Naive thymus-derived CD4-positive, alpha-beta T cell (primary cell): ENCODE measurements at regions not wholly inside any gene's neighbourhood (a gene's known extent, or its start where the extent isn't known, plus 50 kb on each side); places are given as distances from the start of the nearest gene placed in this dataset.
"Not testable (repeated sequence)": the region's sequence is repeated elsewhere in the genome, so short reads cannot be mapped to it uniquely, and the experiment has no call there.

Source experiments
- ATAC-seq: fragments of 150-1000 bp; cut with Tn5 transposase; 2 replicates; pipeline ENCODE4 v1.10.0; 2021; ENCODE audit warnings: mild to moderate bottlenecking, moderate library complexity
- CTCF ChIA-PET: fragments of 350-600 bp; sonication (Branson Sonifier 250); formaldehyde crosslinking; loops from one replicate; lab custom pipeline; 2021; ENCODE audit warnings: antibody characterized with exemption; lab: Charles Lee
- POLR2A ChIA-PET: fragments of 350-600 bp; sonication (Branson Sonifier 250); formaldehyde crosslinking; loops from one replicate; lab custom pipeline; 2021; ENCODE audit warnings: antibody characterized with exemption, inconsistent platforms; lab: Charles Lee
- DNase-seq, 9 donors: peaks; one replicate each; pipeline versions ENCODE4 v3.0.0 to v3.0.0-alpha.2; 2020 to 2022; ENCODE audit warnings: mixed read lengths in 1 of 9
- H3K27ac ChIP-seq: one replicate; pipeline ENCODE4 v1.7.0; 2013; ENCODE audit warnings: mild to moderate bottlenecking, low read depth, low read length, moderate library complexity
- H3K27me3 ChIP-seq, 2 donors: one replicate each; pipeline ENCODE4 v1.7.0; 2013; ENCODE audit warnings: low read length in 2 of 2, mild to moderate bottlenecking in 2 of 2, moderate library complexity in 2 of 2; ENCODE audit not compliant: control insufficient read depth in 2 of 2, insufficient read depth in 2 of 2
- H3K36me3 ChIP-seq, 3 experiments: 1 replicate in 2 of 3; 2 replicates in 1 of 3; pipeline ENCODE4 v1.7.0; 2013; ENCODE audit warnings: low read length in 3 of 3, mild to moderate bottlenecking in 3 of 3, moderate library complexity in 1 of 3; ENCODE audit not compliant: insufficient read depth in 3 of 3, control insufficient read depth in 2 of 3
- H3K4me1 ChIP-seq, 2 donors: one replicate each; pipeline ENCODE4 v1.7.0; 2013; ENCODE audit warnings: low read length in 2 of 2, mild to moderate bottlenecking in 2 of 2, moderate library complexity in 1 of 2; ENCODE audit not compliant: control insufficient read depth in 2 of 2, insufficient read depth in 2 of 2
- H3K4me3 ChIP-seq: 2 replicates; pipeline ENCODE4 v1.7.0; 2013; ENCODE audit warnings: mild to moderate bottlenecking, low read length
- H3K9me3 ChIP-seq, 3 experiments: 1 replicate in 2 of 3; 2 replicates in 1 of 3; pipeline ENCODE4 v1.7.0; 2013; ENCODE audit warnings: low read length in 3 of 3; ENCODE audit not compliant: control insufficient read depth in 2 of 3
- H3K27ac Mint-ChIP-seq, 9 donors: one replicate each; pipeline ENCODE4 v1.8.0; 2020 to 2022; ENCODE audit warnings: mixed read lengths in 9 of 9, mild to moderate bottlenecking in 8 of 9, moderate library complexity in 5 of 9, inconsistent platforms in 2 of 9
- H3K27me3 Mint-ChIP-seq, 5 donors: one replicate each; pipeline ENCODE4 v1.8.0; 2021 to 2022; ENCODE audit warnings: mixed read lengths in 5 of 5, mild to moderate bottlenecking in 1 of 5
- H3K36me3 Mint-ChIP-seq, 5 donors: one replicate each; pipeline ENCODE4 v1.8.0; 2020 to 2022; ENCODE audit warnings: mixed read lengths in 5 of 5, mild to moderate bottlenecking in 3 of 5, inconsistent platforms in 1 of 5
- H3K4me1 Mint-ChIP-seq, 7 donors: one replicate each; pipeline ENCODE4 v1.8.0; 2020 to 2022; ENCODE audit warnings: mixed read lengths in 7 of 7, mild to moderate bottlenecking in 3 of 7, inconsistent platforms in 1 of 7
- H3K4me3 Mint-ChIP-seq, 10 donors: one replicate each; pipeline ENCODE4 v1.8.0; 2020 to 2022; ENCODE audit warnings: mild to moderate bottlenecking in 10 of 10, mixed read lengths in 10 of 10, moderate library complexity in 6 of 10, inconsistent platforms in 2 of 10
- H3K9me3 Mint-ChIP-seq, 11 donors: one replicate each; pipeline ENCODE4 v1.8.0; 2020 to 2022; ENCODE audit warnings: mixed read lengths in 11 of 11, mild to moderate bottlenecking in 4 of 11, inconsistent platforms in 1 of 11, moderate library complexity in 1 of 11
- intact Hi-C, 2 donors: fragments of 100-400 bp; cut with micrococcal nuclease; formaldehyde crosslinking; loops; one replicate each; pipeline ENCODE4 v1.15.1; 2023

- no peak for DNase-seq
- H3K27me3 ChIP-seq, result no peaks in the 10 kb centered on the region
- POLR2A ChIA-PET, result no interaction called here
- Mint-ChIP-seq H3K4me1 (peaks cover 0 to 9% (median 4%) of the 10 kb centered on the region in 7 donors), H3K36me3 (no peaks in the 10 kb centered on the region), H3K9me3 (peaks cover 0 to 8% (median 0%) of the 10 kb centered on the region in 11 donors), H3K27ac (no peak overlapping the region), H3K27me3 (no peaks in the 10 kb centered on the region), H3K4me3 (no peak overlapping the region)
- H3K36me3 ChIP-seq, result no peaks in the 10 kb centered on the region
- no peak for ATAC-seq
- H3K4me3 ChIP-seq, result no peak overlapping the region
- H3K9me3 ChIP-seq, result no peaks in the 10 kb centered on the region
- H3K27ac ChIP-seq, result no peak overlapping the region
- CTCF ChIA-PET, result no interaction called here
- intact Hi-C loops, result no loop called here
- no peaks in the 10 kb centered on the region for H3K4me1 ChIP-seq
Observed at GRCh38 chr13:80166352-80166751, 174.6 kb downstream of the SPRY2 start.

GRCh38 chr13:80164462-80164861 is 176.5 kb downstream of the SPRY2 start:
- no peak overlapping the region for H3K27ac Mint-ChIP-seq
- ATAC-seq (no peak), DNase-seq (no peak)
- no peaks in the 10 kb centered on the region for H3K27me3 Mint-ChIP-seq
- Histone ChIP-seq H3K36me3 (no peaks in the 10 kb centered on the region), H3K9me3 (no peaks in the 10 kb centered on the region), H3K4me1 (no peaks in the 10 kb centered on the region), H3K27ac (no peak overlapping the region), H3K27me3 (no peaks in the 10 kb centered on the region), H3K4me3 (no peak overlapping the region)
- H3K9me3 Mint-ChIP-seq, result peaks cover 0 to 8% (median 0%) of the 10 kb centered on the region in 11 donors
- intact Hi-C loops, result no loop called here
- peaks cover 0 to 9% (median 4%) of the 10 kb centered on the region in 7 donors for H3K4me1 Mint-ChIP-seq
- no peaks in the 10 kb centered on the region for H3K36me3 Mint-ChIP-seq
- ChIA-PET CTCF (no interaction called here), POLR2A (no interaction called here)
- H3K4me3 Mint-ChIP-seq, result no peak overlapping the region

GRCh38 chr13:80161896-80162295 is 179.0 kb downstream of the SPRY2 start:
- no peak overlapping the region for H3K4me3 Mint-ChIP-seq
- peaks cover 0 to 8% (median 0%) of the 10 kb centered on the region in 11 donors for H3K9me3 Mint-ChIP-seq
- ATAC-seq (no peak), DNase-seq (no peak)
- intact Hi-C loops, result no loop called here
- no peak overlapping the region for H3K27ac Mint-ChIP-seq
- no peaks in the 10 kb centered on the region for H3K27me3 Mint-ChIP-seq
- CTCF ChIA-PET, result no interaction called here
- Histone ChIP-seq H3K27me3 (no peaks in the 10 kb centered on the region), H3K9me3 (no peaks in the 10 kb centered on the region), H3K4me1 (no peaks in the 10 kb centered on the region), H3K4me3 (no peak overlapping the region), H3K36me3 (no peaks in the 10 kb centered on the region), H3K27ac (no peak overlapping the region)
- peaks cover 0 to 9% (median 4%) of the 10 kb centered on the region in 7 donors for H3K4me1 Mint-ChIP-seq
- POLR2A ChIA-PET, result no interaction called here
- H3K36me3 Mint-ChIP-seq, result no peaks in the 10 kb centered on the region

GRCh38 chr13:80161219-80161618 is 179.7 kb downstream of the SPRY2 start:
- Mint-ChIP-seq H3K4me3 (no peak overlapping the region), H3K36me3 (no peaks in the 10 kb centered on the region), H3K4me1 (peaks cover 0 to 9% (median 4%) of the 10 kb centered on the region in 7 donors), H3K27me3 (no peaks in the 10 kb centered on the region), H3K9me3 (peaks cover 0 to 8% (median 0%) of the 10 kb centered on the region in 11 donors), H3K27ac (no peak overlapping the region)
- POLR2A ChIA-PET, result no interaction called here
- H3K27ac ChIP-seq, result no peak overlapping the region
- intact Hi-C loops, result no loop called here
- H3K27me3 ChIP-seq, result no peaks in the 10 kb centered on the region
- CTCF ChIA-PET, result no interaction called here
- H3K9me3 ChIP-seq, result no peaks in the 10 kb centered on the region
- no peak overlapping the region for H3K4me3 ChIP-seq
- H3K4me1 ChIP-seq, result no peaks in the 10 kb centered on the region
- no peaks in the 10 kb centered on the region for H3K36me3 ChIP-seq
- DNase-seq, result no peak
- ATAC-seq, result no peak

- H3K27ac Mint-ChIP-seq, result no peak overlapping the region
- no peaks in the 10 kb centered on the region for H3K36me3 Mint-ChIP-seq
- DNase-seq (no peak), ATAC-seq (no peak)
- Histone ChIP-seq H3K4me3 (no peak overlapping the region), H3K36me3 (no peaks in the 10 kb centered on the region), H3K27me3 (no peaks in the 10 kb centered on the region), H3K4me1 (no peaks in the 10 kb centered on the region), H3K9me3 (no peaks in the 10 kb centered on the region), H3K27ac (no peak overlapping the region)
- intact Hi-C loops, result no loop called here
- H3K9me3 Mint-ChIP-seq, result peaks cover 0 to 8% (median 0%) of the 10 kb centered on the region in 11 donors
- H3K27me3 Mint-ChIP-seq, result no peaks in the 10 kb centered on the region
- peaks cover 0 to 9% (median 4%) of the 10 kb centered on the region in 7 donors for H3K4me1 Mint-ChIP-seq
- H3K4me3 Mint-ChIP-seq, result no peak overlapping the region
- ChIA-PET CTCF (no interaction called here), POLR2A (no interaction called here)
Observed at GRCh38 chr13:80160110-80160509, 180.8 kb downstream of the SPRY2 start.

- no peak for DNase-seq
- H3K27ac ChIP-seq, result no peak overlapping the region
- Mint-ChIP-seq H3K36me3 (no peaks in the 10 kb centered on the region), H3K9me3 (peaks cover 0 to 4% (median 0%) of the 10 kb centered on the region in 11 donors), H3K27me3 (no peaks in the 10 kb centered on the region), H3K27ac (no peak overlapping the region), H3K4me1 (peaks cover 0 to 2% (median 0%) of the 10 kb centered on the region in 7 donors), H3K4me3 (no peak overlapping the region)
- H3K9me3 ChIP-seq, result no peaks in the 10 kb centered on the region
- no peaks in the 10 kb centered on the region for H3K4me1 ChIP-seq
- ATAC-seq, result no peak
- intact Hi-C loops, result no loop called here
- H3K36me3 ChIP-seq, result no peaks in the 10 kb centered on the region
- ChIA-PET CTCF (interaction anchor here (0.9 kb wide), 1 partner anchor 10 kb away, joined by 3 read pairs; no protein-coding TSS in a partner anchor), POLR2A (no interaction called here)
- no peaks in the 10 kb centered on the region for H3K27me3 ChIP-seq
- H3K4me3 ChIP-seq, result no peak overlapping the region
Observed at GRCh38 chr13:80157261-80157932, 183.5 kb downstream of the SPRY2 start.

GRCh38 chr13:80152142-80152541 is 188.8 kb downstream of the SPRY2 start:
- POLR2A ChIA-PET, H3K9me3 Mint-ChIP-seq, H3K4me3 ChIP-seq, H3K27me3 ChIP-seq, ATAC-seq, intact Hi-C loops, H3K27ac Mint-ChIP-seq, H3K4me1 Mint-ChIP-seq, DNase-seq, CTCF ChIA-PET, H3K4me1 ChIP-seq, H3K9me3 ChIP-seq, H3K4me3 Mint-ChIP-seq, H3K27me3 Mint-ChIP-seq, H3K36me3 Mint-ChIP-seq, H3K27ac ChIP-seq, H3K36me3 ChIP-seq: not testable (repeated sequence)
